GM12891 (cell line): ENCODE measurements at regions not wholly inside any gene's neighbourhood (a gene's known extent, or its start where the extent isn't known, plus 50 kb on each side); places are given as distances from the start of the nearest gene placed in this dataset.

Experiments used
- POLR2A ChIP-seq: IDR thresholded peaks from 2 replicates; pipeline ENCODE4 v1.6.1; 2011; ENCODE audit warnings: low read depth, low read length, control low read depth
- POLR2AphosphoS5 ChIP-seq: IDR thresholded peaks from 2 replicates; pipeline ENCODE4 v1.6.1; 2011; ENCODE audit warnings: low read depth, low read length, control low read depth
- SPI1 ChIP-seq: IDR thresholded peaks from 2 replicates; pipeline ENCODE4 v1.6.1; 2011; ENCODE audit warnings: low read depth, low read length, control low read depth
- TAF1 ChIP-seq: IDR thresholded peaks from 2 replicates; pipeline ENCODE4 v1.6.1; 2011; ENCODE audit warnings: low read depth, low read length, control low read depth

DNA sequence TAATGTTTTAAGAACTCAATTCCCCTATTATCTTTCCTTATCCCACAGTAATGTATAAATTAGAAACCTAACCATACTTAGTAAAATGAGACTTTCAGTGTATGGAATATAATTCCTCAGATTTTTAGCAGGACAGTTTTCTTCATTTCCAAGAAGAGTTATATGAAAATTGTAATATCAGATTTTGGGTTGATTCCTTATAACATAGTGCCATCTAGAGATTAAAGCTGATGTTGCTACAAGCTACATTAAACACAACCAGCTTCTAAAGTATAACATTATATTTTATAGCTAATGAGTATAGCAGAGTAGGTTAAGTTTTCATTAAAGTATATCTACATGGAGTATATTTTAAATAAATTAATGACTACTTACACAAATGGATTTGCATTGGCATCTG lies 99.7 kb upstream of the MIR17HG start:
- TF ChIP-seq POLR2A, result no peak
- TF ChIP-seq POLR2AphosphoS5, result no peak
- no peak for TF ChIP-seq TAF1
- no peak for TF ChIP-seq SPI1
